ENCODE measurements at regions not wholly inside any gene's neighbourhood (a gene's known extent, or its start where the extent isn't known, plus 50 kb on each side); places are given as distances from the start of the nearest gene placed in this dataset.

- DNase-seq, result peak; percentile 11
- TF ChIP-seq CTCF (IDR thresholded peaks at IDR 0.05; ENCODE audit: low read depth, low read length), result no peak
- H3K4me3 ChIP-seq (ENCODE audit: low read depth, low read length), result no peak overlapping the region
- H3K27ac ChIP-seq, result no peak overlapping the region
- H3K9me3 ChIP-seq (ENCODE audit: severe bottlenecking), result no peaks in the 10 kb centered on the region
- no peaks in the 10 kb centered on the region for H3K36me3 ChIP-seq
- no peaks in the 10 kb centered on the region for H3K27me3 ChIP-seq (ENCODE audit: insufficient read depth, low read depth, severe bottlenecking)
These were observed 179.0 kb downstream of the BCAS1 start for GRCh38 chr20:53891306-53891894.

- DNase-seq, result no peak
- Histone ChIP-seq H3K36me3 (no peaks in the 10 kb centered on the region), H3K27me3 (ENCODE audit: insufficient read depth, low read depth, severe bottlenecking) (no peaks in the 10 kb centered on the region), H3K27ac (no peak overlapping the region), H3K4me3 (ENCODE audit: low read depth, low read length) (no peak overlapping the region), H3K9me3 (ENCODE audit: severe bottlenecking) (no peaks in the 10 kb centered on the region)
- TF ChIP-seq CTCF (IDR thresholded peaks at IDR 0.05; ENCODE audit: low read depth, low read length), result no peak
These were observed 179.7 kb downstream of the BCAS1 start for GRCh38 chr20:53890443-53891305.

GRCh38 chr20:53889411-53890148, 180.8 kb downstream of the BCAS1 start:
- Histone ChIP-seq H3K27me3 (ENCODE audit: insufficient read depth, low read depth, severe bottlenecking) (no peaks in the 10 kb centered on the region), H3K9me3 (ENCODE audit: severe bottlenecking) (no peaks in the 10 kb centered on the region), H3K36me3 (no peaks in the 10 kb centered on the region), H3K4me3 (ENCODE audit: low read depth, low read length) (no peak overlapping the region), H3K27ac (no peak overlapping the region)
- no peak for TF ChIP-seq CTCF (IDR thresholded peaks at IDR 0.05; ENCODE audit: low read depth, low read length)
- no peak for DNase-seq

GRCh38 chr20:53888951-53889350, 181.4 kb downstream of the BCAS1 start:
- DNase-seq, result no peak
- no peak for TF ChIP-seq CTCF (IDR thresholded peaks at IDR 0.05; ENCODE audit: low read depth, low read length)
- no peaks in the 10 kb centered on the region for H3K36me3 ChIP-seq
- no peak overlapping the region for H3K4me3 ChIP-seq (ENCODE audit: low read depth, low read length)
- no peaks in the 10 kb centered on the region for H3K27me3 ChIP-seq (ENCODE audit: insufficient read depth, low read depth, severe bottlenecking)
- H3K27ac ChIP-seq, result no peak overlapping the region
- H3K9me3 ChIP-seq (ENCODE audit: severe bottlenecking), result no peaks in the 10 kb centered on the region

GRCh38 chr20:53888510-53888909, 181.9 kb downstream of the BCAS1 start:
- H3K4me3 ChIP-seq (ENCODE audit: low read depth, low read length), result no peak overlapping the region
- no peak overlapping the region for H3K27ac ChIP-seq
- no peaks in the 10 kb centered on the region for H3K9me3 ChIP-seq (ENCODE audit: severe bottlenecking)
- H3K27me3 ChIP-seq (ENCODE audit: insufficient read depth, low read depth, severe bottlenecking), result no peaks in the 10 kb centered on the region
- no peak for DNase-seq
- no peak for TF ChIP-seq CTCF (IDR thresholded peaks at IDR 0.05; ENCODE audit: low read depth, low read length)
- no peaks in the 10 kb centered on the region for H3K36me3 ChIP-seq
